ENCODE measurements at regions not wholly inside any gene's neighbourhood (a gene's known extent, or its start where the extent isn't known, plus 50 kb on each side); places are given as distances from the start of the nearest gene placed in this dataset.

GRCh38 chr11:133699071-133699470 lies 146.2 kb downstream of the SPATA19 start:
- no peak for TF ChIP-seq HEYL (CRISPR knock-in tag; IDR thresholded peaks at IDR 0.05)
- TF ChIP-seq EP300 (IDR thresholded peaks at IDR 0.05) = no peak
- no peak for TF ChIP-seq RAD21 (conservative IDR thresholded peaks at IDR 0.05 in 1 of 2, IDR thresholded peaks at IDR 0.05 in 1 of 2)
- TF ChIP-seq RFX5 (IDR thresholded peaks at IDR 0.05) = no peak
- no peak for TF ChIP-seq TP53 (CRISPR knock-in tag; IDR thresholded peaks at IDR 0.05)
- no peak for TF ChIP-seq CTCF (IDR thresholded peaks at IDR 0.05)
- no peak for TF ChIP-seq CHD2 (IDR thresholded peaks at IDR 0.05; ENCODE audit: low read length, partially characterized antibody)
- TF ChIP-seq MAZ (IDR thresholded peaks at IDR 0.05; ENCODE audit: borderline replicate concordance, low read depth, low read length) = no peak
- TF ChIP-seq USF2 (IDR thresholded peaks at IDR 0.05) = no peak
- no peak for TF ChIP-seq MAX (IDR thresholded peaks at IDR 0.05)
- no peak for TF ChIP-seq FOSL2 (IDR thresholded peaks at IDR 0.05)
- TF ChIP-seq FOSL2 (CRISPR knock-in tag; IDR thresholded peaks at IDR 0.05) = no peak
- no peak for TF ChIP-seq POLR2A (IDR thresholded peaks at IDR 0.05; ENCODE audit: low read length)

All from A549 (cell line).